ENCODE measurements at regions not wholly inside any gene's neighbourhood (a gene's known extent, or its start where the extent isn't known, plus 50 kb on each side); places are given as distances from the start of the nearest gene placed in this dataset.

DNA sequence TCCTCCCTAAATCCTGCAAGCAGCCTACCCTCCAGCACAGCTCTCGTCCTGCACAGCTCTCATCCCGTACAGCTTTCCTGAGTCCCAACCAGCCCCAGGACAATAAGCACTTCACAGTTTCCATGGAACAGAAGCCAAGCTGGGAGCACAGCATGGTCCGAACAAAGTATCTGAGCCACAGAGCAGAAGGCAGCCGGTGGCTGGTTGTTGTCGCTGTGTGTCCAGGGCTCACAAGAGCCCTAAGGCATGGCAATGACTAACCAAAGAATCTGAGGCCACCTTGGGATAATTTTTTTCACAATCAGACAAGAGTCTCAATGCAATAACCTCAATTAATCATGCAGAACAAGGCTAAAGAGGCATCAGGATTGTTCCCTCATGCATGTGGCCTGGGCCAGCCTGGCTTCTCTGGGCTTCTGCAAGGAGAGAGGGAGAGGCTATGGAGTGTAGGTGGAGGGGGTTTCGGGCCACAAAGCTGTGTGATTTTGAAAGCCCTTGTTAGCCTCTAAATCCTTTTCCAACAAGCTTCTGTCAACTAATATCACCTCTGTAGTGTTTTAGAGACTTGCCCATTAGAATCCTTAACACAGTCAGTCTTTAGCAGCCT, 323.4 kb downstream of the PIK3R1 start:
- POLR2A ChIA-PET: no interaction called here
- ATAC-seq: no peak
- CTCF ChIA-PET: no interaction called here

More for the DNA sequence above, 323.4 kb downstream of the PIK3R1 start:
- no peak overlapping the region for H3K4me2 ChIP-seq (ENCODE audit: low read length)
- no peaks in the 10 kb centered on the region for H4K20me1 ChIP-seq (ENCODE audit: insufficient read depth)
- no peak overlapping the region for H2AFZ ChIP-seq (ENCODE audit: low read depth, low read length, poor library complexity, severe bottlenecking)
- intact Hi-C loops (cut with micrococcal nuclease): no loop called here
- no TSS peak for BruUV-seq (replicated peaks)
- H3K79me2 ChIP-seq (ENCODE audit: insufficient read depth, low read length): no peaks in the 10 kb centered on the region
- no peak overlapping the region for H3K4me3 ChIP-seq (replicated peaks in 1 of 2; ENCODE audit: low read depth in 1 of 2, low read length in 2 of 2)
- H3K36me3 ChIP-seq (ENCODE audit: control insufficient read depth in 1 of 2, insufficient read depth in 2 of 2, low read length in 2 of 2): no peaks in the 10 kb centered on the region
- no peak overlapping the region for H3K27ac ChIP-seq (ENCODE audit: low read depth, low read length)
- RAD21 ChIA-PET (ENCODE audit: low non-redundant PET in 1 of 2, low total read pairs in 2 of 2, uncharacterized antibody in 2 of 2, unreplicated experiment in 2 of 2): no interaction called here
- TF ChIP-seq, protein P1, sequence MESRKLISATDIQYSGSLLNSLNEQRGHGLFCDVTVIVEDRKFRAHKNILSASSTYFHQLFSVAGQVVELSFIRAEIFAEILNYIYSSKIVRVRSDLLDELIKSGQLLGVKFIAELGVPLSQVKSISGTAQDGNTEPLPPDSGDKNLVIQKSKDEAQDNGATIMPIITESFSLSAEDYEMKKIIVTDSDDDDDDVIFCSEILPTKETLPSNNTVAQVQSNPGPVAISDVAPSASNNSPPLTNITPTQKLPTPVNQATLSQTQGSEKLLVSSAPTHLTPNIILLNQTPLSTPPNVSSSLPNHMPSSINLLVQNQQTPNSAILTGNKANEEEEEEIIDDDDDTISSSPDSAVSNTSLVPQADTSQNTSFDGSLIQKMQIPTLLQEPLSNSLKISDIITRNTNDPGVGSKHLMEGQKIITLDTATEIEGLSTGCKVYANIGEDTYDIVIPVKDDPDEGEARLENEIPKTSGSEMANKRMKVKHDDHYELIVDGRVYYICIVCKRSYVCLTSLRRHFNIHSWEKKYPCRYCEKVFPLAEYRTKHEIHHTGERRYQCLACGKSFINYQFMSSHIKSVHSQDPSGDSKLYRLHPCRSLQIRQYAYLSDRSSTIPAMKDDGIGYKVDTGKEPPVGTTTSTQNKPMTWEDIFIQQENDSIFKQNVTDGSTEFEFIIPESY (IDR thresholded peaks at IDR 0.05; ENCODE audit: extremely low read depth, insufficient replicate concordance, low read length): no peak
- TF ChIP-seq SRF (IDR thresholded peaks at IDR 0.05; ENCODE audit: low read depth): no peak
- TF ChIP-seq, protein P2, sequence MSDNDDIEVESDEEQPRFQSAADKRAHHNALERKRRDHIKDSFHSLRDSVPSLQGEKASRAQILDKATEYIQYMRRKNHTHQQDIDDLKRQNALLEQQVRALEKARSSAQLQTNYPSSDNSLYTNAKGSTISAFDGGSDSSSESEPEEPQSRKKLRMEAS (IDR thresholded peaks at IDR 0.05): no peak
- TF ChIP-seq EZH2phosphoT487 (IDR thresholded peaks at IDR 0.05; ENCODE audit: borderline replicate concordance): no peak
- no peak for TF ChIP-seq JUND (IDR thresholded peaks at IDR 0.05)
- no peak for TF ChIP-seq RAD21 (IDR thresholded peaks at IDR 0.05; ENCODE audit: low read depth)
- no peak for TF ChIP-seq CBX3 (IDR thresholded peaks at IDR 0.05; ENCODE audit: low read depth)
- no peak for TF ChIP-seq ZFX (IDR thresholded peaks at IDR 0.05)
- no peak for TF ChIP-seq TCF7L2 (IDR thresholded peaks at IDR 0.05; ENCODE audit: borderline replicate concordance, extremely low read depth, insufficient read depth, insufficient read length)
- TF ChIP-seq, protein P3, sequence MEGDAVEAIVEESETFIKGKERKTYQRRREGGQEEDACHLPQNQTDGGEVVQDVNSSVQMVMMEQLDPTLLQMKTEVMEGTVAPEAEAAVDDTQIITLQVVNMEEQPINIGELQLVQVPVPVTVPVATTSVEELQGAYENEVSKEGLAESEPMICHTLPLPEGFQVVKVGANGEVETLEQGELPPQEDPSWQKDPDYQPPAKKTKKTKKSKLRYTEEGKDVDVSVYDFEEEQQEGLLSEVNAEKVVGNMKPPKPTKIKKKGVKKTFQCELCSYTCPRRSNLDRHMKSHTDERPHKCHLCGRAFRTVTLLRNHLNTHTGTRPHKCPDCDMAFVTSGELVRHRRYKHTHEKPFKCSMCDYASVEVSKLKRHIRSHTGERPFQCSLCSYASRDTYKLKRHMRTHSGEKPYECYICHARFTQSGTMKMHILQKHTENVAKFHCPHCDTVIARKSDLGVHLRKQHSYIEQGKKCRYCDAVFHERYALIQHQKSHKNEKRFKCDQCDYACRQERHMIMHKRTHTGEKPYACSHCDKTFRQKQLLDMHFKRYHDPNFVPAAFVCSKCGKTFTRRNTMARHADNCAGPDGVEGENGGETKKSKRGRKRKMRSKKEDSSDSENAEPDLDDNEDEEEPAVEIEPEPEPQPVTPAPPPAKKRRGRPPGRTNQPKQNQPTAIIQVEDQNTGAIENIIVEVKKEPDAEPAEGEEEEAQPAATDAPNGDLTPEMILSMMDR (IDR thresholded peaks at IDR 0.05 in 2 of 3, conservative IDR thresholded peaks at IDR 0.05 in 1 of 3; ENCODE audit: borderline replicate concordance in 1 of 3, insufficient read depth in 1 of 3, low read depth in 2 of 3, low read length in 2 of 3): no peak
- TF ChIP-seq EZH2 (IDR thresholded peaks at IDR 0.05): no peak
- TF ChIP-seq POLR2AphosphoS5 (IDR thresholded peaks at IDR 0.05; ENCODE audit: low read depth, low read length): no peak
- no peak for TF ChIP-seq CEBPB (IDR thresholded peaks at IDR 0.05; ENCODE audit: low read depth)
- TF ChIP-seq SIN3A (IDR thresholded peaks at IDR 0.05; ENCODE audit: low read depth): no peak
- no peak for TF ChIP-seq YY1 (IDR thresholded peaks at IDR 0.05; ENCODE audit: extremely low read depth, insufficient replicate concordance, low read depth, low read length)
- no peak for TF ChIP-seq EGR1 (IDR thresholded peaks at IDR 0.05; ENCODE audit: low read depth)
- TF ChIP-seq ELF1 (IDR thresholded peaks at IDR 0.05; ENCODE audit: borderline replicate concordance, low read depth): no peak
- TF ChIP-seq FOSL1 (IDR thresholded peaks at IDR 0.05; ENCODE audit: low read depth): no peak
- TF ChIP-seq, protein P4, sequence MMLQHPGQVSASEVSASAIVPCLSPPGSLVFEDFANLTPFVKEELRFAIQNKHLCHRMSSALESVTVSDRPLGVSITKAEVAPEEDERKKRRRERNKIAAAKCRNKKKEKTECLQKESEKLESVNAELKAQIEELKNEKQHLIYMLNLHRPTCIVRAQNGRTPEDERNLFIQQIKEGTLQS (IDR thresholded peaks at IDR 0.05): no peak
- H3K27me3 ChIP-seq (ENCODE audit: insufficient read depth, low read length): no peaks in the 10 kb centered on the region
- no peak for DNase-seq (ENCODE audit: low read depth, low spot score)
- H3K9me2 ChIP-seq (ENCODE audit: insufficient read depth): no peaks in the 10 kb centered on the region
- H3K9me3 ChIP-seq (ENCODE audit: control insufficient read depth in 1 of 2, insufficient read depth in 1 of 2, low read depth in 1 of 2, low read length in 2 of 2): no peaks in the 10 kb centered on the region
- no peak overlapping the region for H3K9ac ChIP-seq (ENCODE audit: low read length)
- H3K4me1 ChIP-seq (ENCODE audit: control insufficient read depth in 1 of 2, insufficient read depth in 2 of 2, low read length in 2 of 2): no peaks in the 10 kb centered on the region

All from HCT116 (cell line).